Medulla oblongata (tissue), 1 donor: ENCODE measurements at regions not wholly inside any gene's neighbourhood (a gene's known extent, or its start where the extent isn't known, plus 50 kb on each side); places are given as distances from the start of the nearest gene placed in this dataset.
"Not testable (repeated sequence)": the region's sequence is repeated elsewhere in the genome, so short reads cannot be mapped to it uniquely, and the experiment has no call there.

Source experiments
- DNase-seq: peaks from one replicate; pipeline ENCODE4 v3.0.0-alpha.2; 2015; ENCODE audit errors: extremely low spot score

DNA sequence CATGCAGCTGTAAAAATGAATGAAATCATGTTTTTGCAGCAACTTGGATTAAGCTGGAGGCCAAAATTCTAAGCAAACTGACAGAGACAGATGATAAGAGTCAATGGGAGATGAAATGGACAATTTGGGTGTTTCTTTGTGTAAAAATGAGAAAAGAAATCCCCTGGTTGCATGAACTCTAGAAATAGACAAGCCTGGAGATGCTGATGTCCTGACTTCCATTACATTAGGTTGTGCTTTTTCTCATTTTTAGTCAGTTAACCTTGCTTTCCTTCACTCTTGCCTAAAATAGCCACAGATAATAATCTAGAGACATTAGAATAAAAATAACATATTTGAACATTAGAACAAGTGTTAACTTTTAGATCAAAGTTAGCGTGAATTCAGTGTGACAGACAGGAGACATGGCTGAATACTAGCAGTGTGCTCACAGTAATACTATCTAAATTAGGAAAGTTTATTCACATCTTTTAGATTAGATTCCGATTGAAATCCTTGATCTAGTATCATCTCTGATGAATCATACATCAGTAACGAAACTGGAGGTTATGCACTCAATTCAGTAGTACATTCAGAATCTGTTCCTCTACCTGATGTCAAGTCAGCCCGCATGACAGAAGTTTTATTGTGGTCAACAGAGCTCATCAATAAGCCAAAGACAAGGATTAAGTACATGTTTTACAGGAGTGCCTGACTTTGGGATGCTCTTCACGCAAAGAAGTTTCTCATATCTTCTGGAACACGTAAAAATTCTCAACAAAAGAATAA is 948.1 kb downstream of the TMEM121 start:
- not testable (repeated sequence) for DNase-seq

DNA sequence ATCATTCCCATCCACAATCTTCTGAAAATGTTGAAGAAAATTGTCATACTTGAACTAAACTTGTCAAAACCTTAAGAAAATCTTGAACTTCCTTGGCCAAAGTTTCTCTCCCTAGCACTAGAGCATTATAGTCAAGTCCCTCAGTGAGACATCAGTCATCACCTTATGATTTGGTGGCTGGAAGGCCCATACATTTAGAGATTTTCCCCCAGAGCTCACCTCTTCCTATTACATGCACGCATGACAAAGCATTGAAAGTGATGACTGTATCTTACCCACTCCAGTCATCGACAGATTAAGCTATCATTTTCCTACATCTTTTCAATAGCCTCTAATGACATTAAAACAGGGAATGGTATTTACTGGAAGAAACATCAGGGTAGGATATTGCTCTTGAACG is 948.8 kb downstream of the TMEM121 start:
- DNase-seq, result not testable (repeated sequence)

GRCh38 chr14:106477600-106477999 is 951.2 kb downstream of the TMEM121 start:
- DNase-seq, result not testable (repeated sequence)

GRCh38 chr14:106480287-106480686 is 953.9 kb downstream of the TMEM121 start:
- DNase-seq, result not testable (repeated sequence)

GRCh38 chr14:106482213-106482612 is 955.8 kb downstream of the TMEM121 start:
- not testable (repeated sequence) for DNase-seq

DNA sequence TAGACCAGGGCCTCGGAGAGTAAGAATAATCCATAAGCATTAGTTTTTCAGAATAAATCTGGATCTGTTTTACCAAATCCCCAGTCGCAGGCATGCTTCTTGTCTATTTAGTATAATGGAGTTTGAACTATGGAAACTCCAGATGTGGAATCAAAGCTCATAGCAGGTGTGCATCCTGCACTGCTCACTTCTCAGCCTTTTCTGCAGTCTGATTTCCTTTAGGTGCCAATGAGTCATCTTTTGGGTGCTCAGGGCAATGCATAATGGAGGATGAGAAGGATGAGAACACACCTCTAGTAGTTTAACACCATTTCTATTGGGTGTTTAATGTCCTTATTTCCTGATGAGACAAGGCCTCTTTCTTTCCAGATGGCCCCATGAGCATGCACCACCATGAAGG is 961.2 kb downstream of the TMEM121 start:
- DNase-seq, result no peak

DNA sequence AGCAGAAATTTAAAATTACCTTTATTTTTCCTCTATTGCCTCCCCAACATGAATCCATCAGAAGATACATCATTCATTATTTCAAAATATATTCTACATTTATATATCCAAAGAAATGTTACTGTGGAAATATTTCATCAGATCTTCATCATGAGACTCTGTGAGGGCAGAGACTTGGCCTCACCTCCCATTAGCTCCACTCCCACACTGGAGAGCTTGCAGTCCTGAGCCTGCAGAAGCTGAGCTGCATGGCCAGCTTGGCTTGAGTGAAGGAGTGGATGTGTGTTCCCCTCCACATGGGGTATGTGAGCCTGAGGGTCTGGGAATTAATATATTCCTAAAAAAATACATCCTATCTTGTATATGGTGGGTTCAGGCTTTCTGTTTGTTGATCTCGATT is 961.9 kb downstream of the TMEM121 start:
- no peak for DNase-seq

DNA sequence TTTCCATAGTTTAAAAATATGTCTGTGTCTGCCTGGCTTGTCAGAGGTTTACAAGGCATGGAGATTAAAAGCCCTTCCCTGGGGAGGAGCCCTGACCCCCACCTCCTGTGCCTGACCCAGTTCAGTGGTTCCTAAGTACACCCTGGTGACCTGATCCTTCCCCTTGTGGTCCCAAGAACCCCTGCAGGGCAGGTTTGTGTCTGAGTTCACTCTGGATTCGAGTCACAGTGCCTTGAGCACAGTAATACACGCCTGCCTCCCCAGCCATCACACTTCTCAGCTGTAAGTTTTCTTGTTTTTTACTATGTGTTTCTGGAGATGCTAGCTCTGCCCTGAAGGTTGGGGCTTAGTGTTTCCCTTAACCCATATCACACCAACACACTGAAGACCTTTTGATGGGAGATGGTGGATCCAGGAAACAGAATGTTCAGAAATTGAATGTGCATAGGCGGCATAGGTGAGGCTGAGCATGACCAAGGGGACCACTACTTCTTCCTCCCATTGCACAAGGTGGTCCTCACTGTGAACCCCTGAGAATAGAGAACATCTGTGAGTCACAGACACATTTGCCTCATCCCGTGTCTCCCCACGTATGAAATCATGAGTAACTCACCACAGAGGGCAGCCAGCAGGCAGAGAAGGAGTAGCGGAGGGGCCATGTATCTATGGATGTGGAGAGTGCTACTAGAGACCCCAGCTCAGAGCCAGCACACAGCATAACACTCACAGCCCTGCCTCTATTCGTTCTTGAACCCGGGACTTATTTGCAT is 962.9 kb downstream of the TMEM121 start:
- DNase-seq, result no peak

DNA sequence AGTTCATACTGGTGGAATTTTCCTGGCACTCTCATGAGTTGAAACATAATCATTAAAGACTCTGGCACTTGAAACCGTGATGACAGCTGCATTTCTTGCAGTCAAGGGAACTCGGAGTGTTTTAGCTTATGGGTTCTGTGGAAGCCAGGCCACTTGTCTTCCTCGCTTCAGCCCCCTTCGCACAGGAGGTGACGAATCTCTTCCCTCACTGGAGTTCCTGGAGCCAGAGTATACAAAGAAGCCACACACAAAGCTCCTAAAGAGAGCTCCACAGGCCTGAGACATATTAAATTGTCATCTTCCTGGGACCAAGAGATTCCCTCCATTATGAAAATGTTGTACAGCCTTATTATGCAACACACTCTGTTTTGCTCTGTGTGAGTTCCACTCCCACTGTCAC is 964.1 kb downstream of the TMEM121 start:
- DNase-seq, result no peak

DNA sequence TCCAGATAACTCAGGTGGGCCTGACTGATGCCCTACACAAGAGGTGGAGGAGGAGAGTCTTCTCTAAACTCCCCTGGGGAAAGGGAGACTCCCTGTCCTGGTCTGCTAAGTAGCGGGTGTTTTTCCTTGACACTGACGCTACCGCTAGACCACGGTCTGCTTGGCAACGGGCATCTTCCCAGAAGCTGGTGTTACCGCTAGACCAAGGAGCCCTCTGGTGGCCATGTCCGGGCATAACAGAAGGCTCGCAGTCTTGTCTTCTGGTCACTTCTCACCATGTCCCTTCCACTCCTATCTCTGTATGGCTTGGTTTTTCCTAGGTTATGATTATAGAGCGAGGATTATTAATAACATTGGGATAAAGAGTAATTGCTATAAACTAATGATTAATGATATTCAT is 965.5 kb downstream of the TMEM121 start:
- no peak for DNase-seq

- DNase-seq, result peak; percentile 19
Measured at GRCh38 chr14:106493962-106494823, 967.8 kb downstream of the TMEM121 start.

DNA sequence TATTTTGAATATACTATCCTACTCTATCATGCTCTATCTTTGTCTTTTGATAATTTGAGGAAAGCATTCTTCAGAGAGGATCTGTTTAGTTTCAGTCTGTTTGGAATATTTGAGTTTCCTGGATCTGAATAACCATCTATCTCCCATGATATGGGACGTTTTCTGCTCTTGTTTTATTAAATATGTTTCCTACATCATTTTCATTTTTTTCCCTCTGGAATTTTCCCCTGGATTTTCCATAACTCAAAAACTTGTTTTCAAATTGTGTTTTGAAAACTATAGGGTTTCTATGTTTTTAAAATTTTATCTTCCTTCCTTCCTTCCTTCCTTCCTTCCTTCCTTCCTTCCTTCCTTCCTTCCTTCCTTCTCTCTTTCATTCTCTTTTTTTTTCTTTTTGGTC is 974.2 kb downstream of the TMEM121 start:
- no peak for DNase-seq

DNA sequence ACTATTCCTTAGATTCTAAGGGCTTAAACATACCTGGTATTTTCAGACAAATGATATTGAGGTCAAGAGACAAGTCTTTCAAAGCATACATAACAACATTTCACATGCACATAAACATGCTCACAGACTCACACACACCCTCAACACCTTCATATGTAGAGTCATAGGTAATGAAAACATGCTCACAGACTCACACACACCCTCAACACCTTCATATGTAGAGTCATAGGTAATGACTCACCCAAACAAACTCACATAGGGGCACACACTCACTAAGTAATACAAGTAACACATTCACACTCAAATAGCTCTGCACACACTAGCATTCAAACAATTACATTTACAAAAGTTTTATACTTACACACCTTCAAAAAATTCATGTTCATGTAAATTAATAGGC is 975.5 kb downstream of the TMEM121 start:
- DNase-seq, result no peak

DNA sequence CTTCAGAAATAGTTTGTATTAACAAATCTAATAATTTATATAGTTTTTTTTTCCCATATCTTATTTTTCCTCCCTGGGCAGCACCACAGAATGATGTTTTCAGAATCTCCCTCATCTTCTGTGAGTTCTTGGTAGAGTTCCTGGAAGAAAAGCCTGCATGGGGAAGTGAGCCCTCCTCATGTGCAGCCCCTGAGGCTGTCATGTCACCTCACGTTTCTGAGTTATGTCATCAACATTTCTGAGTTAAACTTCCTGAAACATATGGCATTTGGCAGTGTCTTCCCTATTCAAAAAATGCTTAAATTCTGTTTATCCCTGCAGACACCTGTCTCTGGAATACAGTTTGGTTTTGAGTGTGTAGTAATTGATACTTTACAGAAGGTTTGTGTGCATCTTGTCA is 979.0 kb downstream of the TMEM121 start:
- no peak for DNase-seq

GRCh38 chr14:106506881-106507305 is 980.5 kb downstream of the TMEM121 start:
- no peak for DNase-seq

DNA sequence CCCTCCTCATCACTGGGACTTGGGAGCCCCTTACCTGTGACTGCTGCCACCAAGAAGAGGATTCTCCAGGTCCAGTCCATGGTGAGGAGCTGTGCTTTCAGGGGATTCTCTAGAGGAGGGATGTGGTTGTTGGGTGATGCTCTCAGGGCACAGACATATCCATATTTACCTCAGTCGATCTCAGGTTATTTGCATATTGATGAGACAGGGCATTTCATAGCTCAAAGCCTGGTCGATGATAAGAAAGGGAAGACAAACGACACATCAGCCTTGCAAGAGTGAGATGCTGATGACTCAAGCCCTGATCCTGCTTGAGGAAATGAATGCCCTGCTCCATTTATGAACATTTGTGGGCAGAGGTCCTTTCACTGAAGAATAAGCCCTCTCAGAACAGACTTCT is 981.0 kb downstream of the TMEM121 start:
- DNase-seq, result no peak

DNA sequence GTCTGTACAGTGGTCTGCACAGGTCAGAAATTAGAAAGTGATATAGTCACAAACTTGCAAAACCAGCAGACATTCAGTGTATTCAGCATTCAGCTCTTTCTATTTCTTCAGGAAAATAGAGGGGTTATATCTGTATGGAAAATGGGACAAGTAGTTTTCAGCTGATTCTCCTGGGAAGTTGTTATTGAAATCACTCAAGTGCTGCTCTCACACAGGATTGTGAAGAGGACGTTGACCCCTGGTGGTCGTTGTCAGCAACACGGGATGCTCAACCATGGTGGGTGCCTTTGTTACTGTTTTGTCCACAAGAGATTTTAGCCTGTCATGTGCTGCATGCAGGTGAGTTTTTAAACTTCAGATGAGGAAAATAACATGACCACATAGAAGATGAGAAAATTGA is 981.8 kb downstream of the TMEM121 start:
- DNase-seq, result no peak

DNA sequence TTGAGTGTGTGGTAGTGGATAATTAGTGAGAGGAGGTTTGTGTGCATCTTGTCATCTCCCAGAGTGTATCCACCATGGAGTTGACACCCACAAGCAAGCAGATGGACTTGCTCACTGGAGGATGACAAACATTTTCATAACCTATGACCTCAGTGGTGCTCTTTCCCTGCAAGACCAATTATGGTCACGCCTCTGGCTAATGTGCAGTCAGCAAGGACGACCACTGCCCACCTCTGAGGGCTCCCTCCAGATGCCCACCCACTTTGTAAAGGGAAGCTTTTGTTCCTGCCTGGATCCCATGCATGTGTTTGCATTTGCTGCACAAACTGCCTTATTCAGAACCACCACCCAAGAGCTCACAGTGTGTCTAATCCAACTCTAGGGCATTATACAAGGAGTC is 982.8 kb downstream of the TMEM121 start:
- no peak for DNase-seq

GRCh38 chr14:106509807-106510206 is 983.4 kb downstream of the TMEM121 start:
- no peak for DNase-seq

DNA sequence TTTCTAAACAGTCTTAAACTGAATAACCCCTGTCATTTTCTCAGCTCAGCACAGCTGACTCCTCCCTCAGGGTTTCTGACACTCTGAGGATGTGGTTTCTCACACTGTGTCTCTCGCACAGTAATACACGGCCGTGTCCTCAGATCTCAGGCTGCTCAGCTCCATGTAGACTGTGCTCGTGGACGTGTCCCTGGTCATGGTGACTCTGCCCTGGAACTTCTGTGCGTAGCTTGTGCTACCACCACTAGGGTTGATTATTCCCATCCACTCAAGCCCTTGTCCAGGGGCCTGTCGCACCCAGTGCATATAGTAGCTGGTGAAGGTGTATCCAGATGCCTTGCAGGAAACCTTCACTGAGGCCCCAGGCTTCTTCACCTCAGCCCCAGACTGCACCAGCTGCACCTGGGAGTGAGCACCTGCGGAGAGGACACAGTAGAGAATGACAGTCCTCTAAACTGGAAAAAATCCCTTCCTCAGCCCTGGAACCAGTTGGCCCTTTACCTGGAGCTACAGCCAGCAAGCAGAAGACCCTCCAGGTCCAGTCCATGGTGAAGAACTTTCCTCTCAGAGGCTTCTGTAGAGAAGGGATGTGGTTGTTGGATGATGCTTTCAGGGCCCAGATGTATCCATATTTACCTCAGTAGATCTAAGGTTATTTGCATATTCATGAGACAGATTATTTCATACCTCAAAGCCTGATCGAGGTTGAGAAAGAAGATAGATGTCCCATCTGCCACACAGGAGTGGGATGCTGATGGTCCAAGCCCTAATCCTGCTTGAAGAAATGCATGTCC is 984.8 kb downstream of the TMEM121 start:
- no peak for DNase-seq

DNA sequence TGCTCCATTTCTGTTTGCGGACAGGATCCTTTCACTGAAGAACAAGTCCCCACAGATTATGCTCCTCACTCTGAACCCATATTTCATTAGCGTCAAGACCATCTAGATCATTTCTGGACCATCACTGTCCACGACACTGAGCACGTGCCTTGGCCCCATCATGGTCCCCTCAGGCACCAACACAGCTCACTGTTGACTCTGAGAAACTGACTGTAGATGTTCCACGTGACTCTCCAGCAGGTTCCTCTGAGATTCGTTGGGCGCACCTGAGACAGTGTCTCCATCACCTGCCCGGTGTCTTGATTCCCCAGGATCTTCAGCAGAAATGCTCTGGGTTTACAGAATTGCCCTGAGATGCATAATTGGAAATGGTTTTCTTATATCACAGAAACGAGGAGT is 985.4 kb downstream of the TMEM121 start:
- no peak for DNase-seq
